Inflammatory macrophage treated with lipopolysaccharide for 1 hour (primary cell): ENCODE measurements at regions not wholly inside any gene's neighbourhood (a gene's known extent, or its start where the extent isn't known, plus 50 kb on each side); places are given as distances from the start of the nearest gene placed in this dataset.

Experiments
- DNase-seq, 2 donors: peaks; one replicate each; pipeline ENCODE4 v3.0.0-alpha.2; 2020 to 2022

GRCh38 chr1:181341026-181341632 is 142.2 kb upstream of the CACNA1E start:
- no peak for DNase-seq

DNA sequence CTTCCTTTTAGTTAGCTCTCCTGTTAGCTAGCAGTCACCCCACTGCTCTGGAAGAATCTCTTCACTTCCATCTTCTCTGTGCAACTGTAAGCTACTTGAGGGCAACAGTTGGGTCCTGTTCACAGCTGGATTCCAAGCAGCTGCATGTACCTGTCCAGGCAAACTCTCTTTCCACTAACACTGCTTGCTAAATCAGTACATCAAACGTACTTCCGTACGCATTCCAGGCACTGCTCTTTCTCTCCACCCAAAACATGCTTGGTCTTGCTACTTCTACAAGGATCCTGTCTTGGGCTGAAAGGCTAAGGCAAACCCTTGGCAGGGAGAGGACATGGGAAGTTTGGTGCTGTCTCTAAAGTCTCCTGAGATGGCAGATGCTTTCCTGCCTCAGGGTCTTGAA is 139.2 kb upstream of the CACNA1E start:
- no peak for DNase-seq

GRCh38 chr1:181345146-181345545 is 138.2 kb upstream of the CACNA1E start:
- no peak for DNase-seq

GRCh38 chr1:181347495-181348390 is 135.6 kb upstream of the CACNA1E start:
- no peak for DNase-seq

DNA sequence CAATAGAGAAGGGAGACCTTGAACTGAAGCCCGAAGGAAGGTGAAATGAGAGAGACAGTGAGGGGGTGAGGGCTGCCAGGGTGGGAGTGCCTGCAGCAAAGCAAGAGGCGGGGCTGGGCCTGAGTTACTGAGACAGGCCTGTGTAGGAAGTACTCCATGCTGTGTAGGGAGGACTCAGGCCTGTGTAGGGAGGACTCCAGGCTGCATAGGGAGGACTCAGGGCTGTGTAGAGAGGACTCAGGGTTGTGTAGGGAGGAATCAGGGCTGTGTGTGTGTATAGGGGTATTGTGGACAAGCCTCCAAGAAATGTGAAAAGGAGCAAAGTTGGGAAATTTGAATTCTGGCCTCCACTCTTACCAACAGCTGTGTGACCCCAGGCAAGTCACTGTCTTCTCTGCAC is 133.8 kb upstream of the CACNA1E start:
- no peak for DNase-seq

DNA sequence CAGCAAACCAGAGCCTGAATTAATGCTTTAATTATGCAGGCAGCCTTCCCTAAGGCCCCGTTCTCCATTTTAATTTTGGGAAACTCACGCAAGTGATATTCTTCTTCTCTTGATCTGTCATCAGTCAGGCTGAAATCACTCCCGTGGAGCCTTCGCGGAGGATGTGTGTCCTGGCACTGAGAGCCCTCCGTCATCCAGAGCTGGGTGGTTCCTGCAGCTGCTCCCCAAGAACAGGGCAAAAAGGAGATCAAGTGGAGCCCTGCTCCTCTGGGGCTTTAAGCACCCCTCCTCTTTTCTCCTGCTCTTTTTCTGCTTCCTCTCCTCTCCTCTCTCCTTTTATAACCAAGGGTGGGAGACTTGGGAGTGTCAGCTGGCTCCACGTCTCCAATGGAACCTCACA is 133.2 kb upstream of the CACNA1E start:
- DNase-seq, result no peak

DNA sequence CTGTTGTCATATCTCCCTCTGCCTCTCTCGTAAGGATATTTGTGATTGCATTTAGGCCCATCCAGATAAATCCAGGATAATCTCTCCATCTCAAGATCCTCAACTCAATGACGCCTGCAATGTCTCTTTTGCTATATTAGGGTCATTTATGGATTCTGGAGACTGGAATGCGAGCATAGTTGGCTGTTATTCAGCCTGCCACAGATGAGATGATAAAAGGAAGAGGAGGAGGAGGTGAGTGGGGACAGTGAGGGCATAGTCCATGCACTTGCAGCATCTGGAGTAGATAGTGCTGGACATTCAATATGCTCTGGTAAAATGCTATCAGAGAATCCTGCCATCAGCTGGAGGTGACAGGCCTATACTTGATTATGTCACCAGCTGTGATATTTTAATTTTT is 131.6 kb upstream of the CACNA1E start:
- no peak for DNase-seq

DNA sequence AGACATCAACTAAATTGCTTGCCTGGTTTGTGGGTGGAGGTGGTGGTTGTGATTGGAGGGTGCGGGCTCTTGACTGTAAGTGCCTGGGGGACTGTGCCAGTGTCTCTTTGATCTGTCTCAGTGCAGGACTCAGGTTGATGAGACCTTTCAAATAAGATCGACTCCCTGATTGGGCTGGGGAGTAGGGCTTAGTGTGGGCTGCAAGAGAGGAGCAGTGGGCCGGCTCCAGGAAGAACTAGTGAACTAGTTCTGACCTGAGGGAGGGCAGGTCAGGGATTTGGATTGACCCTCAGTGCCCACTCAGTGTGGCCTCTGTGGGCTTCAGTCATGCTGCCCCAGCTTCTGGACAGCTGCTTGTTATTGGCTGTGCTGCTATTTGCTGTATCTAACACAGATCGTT is 130.6 kb upstream of the CACNA1E start:
- DNase-seq, result no peak

DNA sequence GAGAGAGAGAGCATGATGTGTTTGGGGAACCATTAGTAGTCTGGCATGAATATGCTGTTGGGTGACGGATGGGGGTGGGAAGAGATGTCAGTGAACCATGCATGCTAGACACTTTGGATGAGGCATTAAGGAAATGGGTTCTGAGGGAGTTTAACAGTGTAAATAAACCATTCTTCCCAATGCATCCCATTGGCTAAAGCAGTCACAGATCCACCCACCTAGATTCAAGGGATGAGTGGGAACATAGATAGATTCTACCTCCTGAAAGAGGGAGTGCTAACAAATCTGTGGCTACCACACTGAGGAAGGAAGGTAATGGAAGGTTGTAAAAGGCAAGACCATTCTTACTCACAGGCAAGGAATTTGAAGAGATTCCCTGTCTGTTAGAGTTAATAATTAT is 129.8 kb upstream of the CACNA1E start:
- DNase-seq, result no peak

- DNase-seq, result no peak
Measured at GRCh38 chr1:181354865-181355264, 128.5 kb upstream of the CACNA1E start.

DNA sequence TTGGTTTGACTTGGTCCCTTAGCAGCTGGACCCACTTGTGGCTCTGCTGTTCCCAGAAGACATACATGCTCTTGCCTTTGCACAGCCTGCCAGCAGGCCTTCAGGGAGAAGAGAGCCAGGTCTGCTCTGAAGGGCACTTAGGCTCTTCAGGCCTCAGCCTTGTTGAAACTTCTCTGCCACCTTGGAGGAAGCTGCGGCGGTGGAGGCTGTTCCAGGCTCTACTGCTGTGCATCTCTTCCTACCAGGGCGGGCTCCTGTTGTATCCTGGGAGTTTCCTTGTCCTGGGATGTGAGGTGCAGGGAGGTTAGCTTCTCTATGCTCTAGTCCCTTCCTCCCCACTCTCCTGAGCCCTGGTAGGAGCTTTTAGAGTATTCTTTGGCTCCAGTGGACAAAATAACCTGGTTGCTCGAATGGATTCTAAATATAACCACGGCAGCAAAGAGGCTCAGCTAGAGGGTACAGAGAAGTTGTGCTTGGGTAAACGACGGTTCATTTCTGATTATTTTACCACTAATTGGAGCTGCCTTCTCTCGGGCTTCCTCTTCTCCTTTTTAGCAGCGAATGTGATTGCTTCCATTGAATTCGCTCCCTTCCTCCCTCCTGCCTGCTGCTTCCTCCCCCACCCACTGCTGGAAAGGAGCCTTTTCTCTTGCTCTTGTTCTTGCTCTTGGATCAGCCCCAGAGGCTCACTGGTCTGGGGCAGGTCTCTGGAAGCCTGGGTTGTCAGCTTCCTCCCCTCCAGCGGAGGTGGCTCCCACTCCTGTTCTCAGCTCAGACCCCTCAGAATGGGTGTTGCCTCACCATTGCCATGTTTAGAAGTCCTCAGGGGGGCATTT is 126.6 kb upstream of the CACNA1E start:
- peak in 1 of 2 donors; percentile 6 for DNase-seq

GRCh38 chr1:181359012-181359411 is 124.3 kb upstream of the CACNA1E start:
- no peak for DNase-seq

GRCh38 chr1:181364801-181365200 is 118.5 kb upstream of the CACNA1E start:
- no peak for DNase-seq

GRCh38 chr1:181366910-181367309 is 116.4 kb upstream of the CACNA1E start:
- DNase-seq, result no peak

DNA sequence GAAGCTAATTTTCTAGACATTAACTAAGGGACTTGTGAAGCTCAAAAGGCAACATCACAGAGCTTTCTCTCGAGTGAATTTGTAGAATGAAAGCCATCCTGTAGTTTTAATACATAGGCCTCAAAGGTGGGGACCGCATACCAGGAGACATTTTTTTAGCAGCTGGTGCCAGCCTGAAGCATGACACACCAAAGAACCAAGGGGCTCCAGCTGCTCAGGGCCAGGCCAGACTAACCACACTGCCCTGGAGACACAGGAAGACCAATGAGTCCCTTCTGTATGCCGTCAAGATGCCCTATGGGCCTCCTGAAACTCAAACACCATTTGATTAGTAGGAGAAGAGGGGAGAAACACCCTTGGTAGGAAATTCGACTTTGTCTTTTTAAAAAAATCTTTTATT is 113.9 kb upstream of the CACNA1E start:
- DNase-seq, result no peak

- peak; percentile 42 to 48 for DNase-seq
Measured at GRCh38 chr1:181383695-181384094, 99.6 kb upstream of the CACNA1E start.

DNA sequence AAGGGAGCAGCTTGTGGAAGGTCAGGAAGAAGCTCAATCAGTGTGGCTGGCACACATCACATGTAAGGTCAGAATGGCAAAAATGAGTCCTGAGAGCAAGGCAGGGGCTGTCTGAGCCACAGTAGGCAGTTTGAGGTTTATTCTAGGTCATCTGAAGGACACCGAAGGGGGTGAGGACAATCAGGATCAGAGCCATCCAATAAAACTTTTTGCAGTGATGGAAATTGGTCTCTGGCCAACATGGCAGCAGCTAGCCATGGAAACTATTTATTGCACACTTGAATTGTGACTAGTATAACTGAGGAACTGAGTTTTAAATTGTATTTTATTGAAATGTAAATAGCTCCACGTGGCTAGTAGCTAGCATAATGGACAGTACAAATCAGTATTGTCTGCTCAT is 97.0 kb upstream of the CACNA1E start:
- DNase-seq, result no peak

DNA sequence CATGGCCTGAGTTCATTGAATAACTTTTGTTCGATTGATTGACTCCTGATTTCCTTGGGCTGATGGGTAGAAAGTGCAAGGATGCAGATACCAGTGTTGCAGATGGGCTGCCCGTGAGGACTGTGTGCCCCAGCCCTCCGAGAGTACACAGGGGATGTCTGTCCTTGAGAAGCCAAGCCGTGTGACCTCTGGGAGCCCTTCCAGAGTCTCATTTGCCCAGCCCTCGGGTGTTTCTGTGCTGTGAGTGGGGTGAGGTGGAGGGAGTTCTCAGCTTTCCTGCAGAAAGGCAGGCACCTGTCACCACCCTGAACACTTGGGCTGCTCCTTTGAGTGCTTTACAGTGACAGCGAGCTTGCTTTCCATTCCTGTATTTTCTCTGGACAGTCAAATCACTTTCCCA is 96.4 kb upstream of the CACNA1E start:
- DNase-seq, result no peak

DNA sequence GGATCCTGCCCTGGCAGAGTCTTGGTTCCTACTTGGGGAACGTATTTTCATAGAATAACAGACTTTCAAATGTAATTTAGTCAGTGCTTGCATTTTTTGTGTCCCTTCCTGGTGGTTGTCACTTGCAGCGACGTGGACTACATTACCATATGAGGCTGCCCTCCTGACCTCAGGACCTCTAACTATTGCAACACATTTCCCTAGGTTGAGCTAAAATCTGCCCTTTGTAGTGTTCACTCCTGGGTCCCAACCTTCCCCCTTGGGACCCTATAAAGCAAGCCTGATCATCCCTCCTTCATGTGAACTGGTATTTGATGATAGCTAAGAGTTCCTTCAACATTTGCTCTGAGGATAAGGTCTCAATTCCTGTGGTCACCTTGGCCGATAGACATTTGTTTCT is 95.6 kb upstream of the CACNA1E start:
- DNase-seq, result no peak

DNA sequence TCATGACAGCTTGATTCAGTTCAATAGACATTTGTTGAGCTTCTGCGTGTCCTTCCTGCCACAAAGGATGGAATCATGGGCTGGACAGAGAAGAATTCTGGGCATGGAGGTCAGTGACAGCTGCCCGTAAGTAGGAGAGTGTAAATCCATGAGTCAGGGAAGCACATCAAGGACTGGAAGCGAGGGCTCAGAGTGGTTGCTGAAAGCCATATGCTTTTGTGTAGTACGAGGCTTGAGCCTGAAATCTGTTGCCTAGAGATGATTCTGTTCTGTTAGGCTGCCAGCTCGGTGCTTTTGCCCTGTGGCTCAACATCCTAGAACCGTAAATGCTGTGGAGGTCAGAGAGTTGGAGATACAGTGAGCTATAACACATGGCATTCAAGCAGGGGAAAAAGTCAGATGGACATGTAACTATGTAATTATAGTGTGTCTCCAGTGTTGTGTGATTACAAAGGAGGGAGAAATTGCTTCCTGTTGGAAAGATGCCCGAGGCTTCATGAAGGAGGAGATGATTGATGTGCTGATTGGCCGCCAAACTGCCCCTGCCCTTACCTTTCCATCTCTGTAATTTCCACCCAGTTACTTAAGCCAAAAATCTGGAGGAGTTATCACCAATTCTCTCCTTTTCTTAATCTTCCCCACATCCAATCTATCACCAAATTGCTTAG is 92.8 kb upstream of the CACNA1E start:
- DNase-seq, result no peak

- no peak for DNase-seq
Measured at GRCh38 chr1:181391301-181391900, 91.9 kb upstream of the CACNA1E start.

DNA sequence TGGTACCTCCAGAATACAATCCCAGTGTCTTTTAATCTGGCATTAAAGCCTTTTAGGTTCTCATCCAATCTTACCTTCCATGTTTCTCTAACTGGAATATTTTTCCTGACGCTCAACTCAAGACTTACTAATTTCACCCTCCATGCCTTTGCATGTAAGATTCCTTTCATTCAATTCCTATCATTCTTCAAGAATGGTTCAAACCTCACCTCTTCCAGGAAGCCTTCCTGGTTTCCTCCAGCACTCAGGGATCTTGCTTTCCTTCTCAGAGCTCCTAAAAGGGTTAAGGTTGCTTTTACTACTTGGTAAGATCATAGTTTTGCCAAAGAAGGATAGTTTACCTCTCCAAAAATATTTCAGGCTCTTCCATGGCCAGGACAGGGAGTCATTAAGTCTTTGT is 91.2 kb upstream of the CACNA1E start:
- no peak for DNase-seq
